ENCODE measurements at regions not wholly inside any gene's neighbourhood (a gene's known extent, or its start where the extent isn't known, plus 50 kb on each side); places are given as distances from the start of the nearest gene placed in this dataset.

DNA sequence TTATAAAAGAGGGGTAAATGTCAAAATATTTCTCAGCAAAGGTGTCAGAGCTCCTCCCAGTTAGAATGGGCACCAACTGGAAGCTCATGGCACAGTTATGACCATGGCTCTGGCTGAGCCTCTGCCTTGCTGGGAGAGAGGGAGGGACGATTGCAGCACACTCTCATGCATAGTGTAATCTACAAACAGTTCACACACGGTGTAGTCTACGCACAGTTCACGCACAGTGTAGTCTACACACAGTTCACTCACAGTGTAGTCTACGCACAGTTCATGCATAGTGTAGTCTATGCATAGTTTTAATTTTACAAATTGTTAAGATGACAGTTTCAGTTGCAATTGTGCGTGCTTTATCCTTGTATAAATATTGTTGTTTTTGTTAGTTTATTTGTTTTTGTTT, 1474.6 kb upstream of the TMEM132C start:
- H3K4me3 ChIP-seq (ENCODE audit: low read depth, low read length): no peak overlapping the region
- ChIA-PET POLR2A (no interaction called here), CTCF (no interaction called here)
- DNase-seq (ENCODE audit: low read depth, low spot score): no peak
- TF ChIP-seq, protein P1, sequence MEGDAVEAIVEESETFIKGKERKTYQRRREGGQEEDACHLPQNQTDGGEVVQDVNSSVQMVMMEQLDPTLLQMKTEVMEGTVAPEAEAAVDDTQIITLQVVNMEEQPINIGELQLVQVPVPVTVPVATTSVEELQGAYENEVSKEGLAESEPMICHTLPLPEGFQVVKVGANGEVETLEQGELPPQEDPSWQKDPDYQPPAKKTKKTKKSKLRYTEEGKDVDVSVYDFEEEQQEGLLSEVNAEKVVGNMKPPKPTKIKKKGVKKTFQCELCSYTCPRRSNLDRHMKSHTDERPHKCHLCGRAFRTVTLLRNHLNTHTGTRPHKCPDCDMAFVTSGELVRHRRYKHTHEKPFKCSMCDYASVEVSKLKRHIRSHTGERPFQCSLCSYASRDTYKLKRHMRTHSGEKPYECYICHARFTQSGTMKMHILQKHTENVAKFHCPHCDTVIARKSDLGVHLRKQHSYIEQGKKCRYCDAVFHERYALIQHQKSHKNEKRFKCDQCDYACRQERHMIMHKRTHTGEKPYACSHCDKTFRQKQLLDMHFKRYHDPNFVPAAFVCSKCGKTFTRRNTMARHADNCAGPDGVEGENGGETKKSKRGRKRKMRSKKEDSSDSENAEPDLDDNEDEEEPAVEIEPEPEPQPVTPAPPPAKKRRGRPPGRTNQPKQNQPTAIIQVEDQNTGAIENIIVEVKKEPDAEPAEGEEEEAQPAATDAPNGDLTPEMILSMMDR (IDR thresholded peaks at IDR 0.05; ENCODE audit: insufficient read depth, low read length, missing control alignments): no peak

DNA sequence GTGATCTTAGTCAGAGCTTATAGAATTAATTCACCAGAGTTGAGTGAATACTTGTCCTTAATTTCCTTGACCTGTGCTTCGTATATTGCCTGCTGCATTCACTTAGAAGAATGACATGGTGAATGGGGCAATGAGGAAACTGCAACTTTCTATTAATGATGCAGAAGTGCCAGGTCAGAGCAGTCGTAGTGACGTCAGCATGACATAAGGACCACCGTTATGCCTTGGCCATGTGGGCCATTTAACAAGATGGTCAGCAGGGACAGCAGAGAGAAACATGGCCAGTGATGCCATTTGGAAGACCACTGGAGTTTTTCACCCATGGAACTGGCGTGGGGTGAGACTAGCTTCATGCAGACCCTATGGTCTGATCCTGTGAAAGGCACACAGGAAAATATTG, 1469.4 kb upstream of the TMEM132C start:
- H3K4me3 ChIP-seq (ENCODE audit: low read depth, low read length): no peak overlapping the region
- ChIA-PET CTCF (no interaction called here), POLR2A (no interaction called here)
- TF ChIP-seq, protein P1 (IDR thresholded peaks at IDR 0.05; ENCODE audit: insufficient read depth, low read length, missing control alignments): no peak
- no peak for DNase-seq (ENCODE audit: low read depth, low spot score)

DNA sequence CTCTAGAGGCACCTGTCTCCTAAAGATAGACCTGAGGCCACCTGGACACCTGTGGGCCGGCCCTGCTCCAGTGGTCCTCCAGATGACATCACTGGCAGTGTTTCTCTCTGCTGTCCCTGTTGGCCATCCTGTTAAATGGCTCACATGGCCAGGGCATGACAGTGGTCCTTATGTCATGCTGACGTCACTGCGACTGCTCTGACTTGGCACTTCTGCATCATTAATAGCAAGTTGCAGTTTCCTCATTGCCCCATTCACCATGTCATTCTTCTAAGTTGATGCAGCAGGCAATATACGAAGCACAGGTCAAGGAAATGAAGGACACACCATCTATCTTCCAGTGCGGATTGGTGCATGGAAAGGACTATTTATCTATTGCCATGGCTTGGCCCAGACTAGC, 1468.5 kb upstream of the TMEM132C start:
- DNase-seq (ENCODE audit: low read depth, low spot score): no peak
- no peak overlapping the region for H3K4me3 ChIP-seq (ENCODE audit: low read depth, low read length)
- ChIA-PET CTCF (no interaction called here), POLR2A (no interaction called here)
- TF ChIP-seq, protein P1 (IDR thresholded peaks at IDR 0.05; ENCODE audit: insufficient read depth, low read length, missing control alignments): no peak

DNA sequence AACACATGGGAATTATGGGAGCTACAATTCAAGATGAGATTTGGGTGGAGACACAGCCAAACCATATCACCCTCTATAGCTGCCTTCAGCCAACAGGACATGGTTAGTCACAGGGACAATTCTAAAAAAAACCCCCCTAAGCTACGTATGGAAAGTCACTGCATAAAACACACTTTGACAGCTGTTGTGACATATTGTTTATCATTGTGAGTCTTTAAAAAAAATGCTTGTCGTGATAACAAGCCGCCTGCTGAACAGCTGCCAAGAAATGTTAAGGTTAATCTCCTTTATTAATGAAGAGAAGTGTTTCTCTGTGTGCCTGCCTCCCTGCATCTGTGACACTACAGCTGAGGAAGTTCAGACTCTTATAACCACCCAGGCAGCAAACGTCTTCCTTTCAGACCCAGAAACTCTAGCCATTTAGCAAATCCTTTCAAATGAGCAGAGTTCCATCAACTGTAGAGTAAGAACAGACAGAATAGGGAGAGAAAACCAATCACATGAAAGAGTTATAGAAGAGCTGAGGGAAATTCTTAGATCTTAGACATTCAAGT, 1459.6 kb upstream of the TMEM132C start:
- ChIA-PET POLR2A (no interaction called here), CTCF (no interaction called here)
- DNase-seq (ENCODE audit: low read depth, low spot score): no peak
- TF ChIP-seq, protein P1 (IDR thresholded peaks at IDR 0.05; ENCODE audit: insufficient read depth, low read length, missing control alignments): no peak
- H3K4me3 ChIP-seq (ENCODE audit: low read depth, low read length): no peak overlapping the region

DNA sequence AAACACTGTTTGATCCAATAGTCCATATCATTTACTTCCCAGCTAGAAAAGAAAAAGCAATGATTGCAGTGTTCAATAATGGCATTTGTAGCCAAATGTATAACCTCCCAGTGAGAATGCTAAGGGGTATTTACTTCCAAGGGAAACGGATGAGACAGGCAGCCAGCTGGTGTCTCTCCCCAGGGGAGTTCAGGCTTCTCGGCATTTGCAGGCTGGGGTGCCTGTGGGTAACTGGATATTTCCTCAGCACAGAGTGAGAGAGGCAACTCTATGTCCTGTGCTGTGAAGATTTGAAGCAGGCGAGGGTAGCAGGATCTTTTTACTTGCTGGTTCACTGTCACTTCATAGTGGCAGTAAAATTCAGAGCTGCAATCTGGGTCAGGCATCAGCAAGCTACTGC, 1455.6 kb upstream of the TMEM132C start:
- DNase-seq (ENCODE audit: low read depth, low spot score): no peak
- ChIA-PET POLR2A (no interaction called here), CTCF (no interaction called here)
- H3K4me3 ChIP-seq (ENCODE audit: low read depth, low read length): no peak overlapping the region
- TF ChIP-seq, protein P1 (IDR thresholded peaks at IDR 0.05; ENCODE audit: insufficient read depth, low read length, missing control alignments): no peak

DNA sequence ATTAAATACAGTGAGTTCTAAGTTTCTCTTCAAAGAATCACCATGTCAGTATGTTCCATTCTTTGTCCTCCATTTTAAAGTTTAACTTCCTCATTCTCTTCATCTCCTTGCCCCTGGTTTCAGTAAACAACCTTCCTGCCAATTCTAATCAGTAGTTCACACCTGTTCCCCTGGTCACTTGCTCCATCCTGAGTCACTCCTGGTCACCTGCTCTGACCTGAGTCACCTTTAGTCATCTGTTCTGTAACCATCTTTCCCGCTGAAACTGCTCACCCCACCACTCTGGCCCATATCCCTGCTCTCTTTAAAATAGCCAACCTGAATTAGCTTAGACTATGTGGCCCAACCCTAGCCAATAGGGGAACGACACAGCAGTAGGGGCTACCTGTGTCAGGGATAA, 1447.4 kb upstream of the TMEM132C start:
- H3K4me3 ChIP-seq (ENCODE audit: low read depth, low read length): no peak overlapping the region
- TF ChIP-seq, protein P1 (IDR thresholded peaks at IDR 0.05; ENCODE audit: insufficient read depth, low read length, missing control alignments): no peak
- POLR2A ChIA-PET: no interaction called here
- no peak for DNase-seq (ENCODE audit: low read depth, low spot score)
- CTCF ChIA-PET: no interaction called here
